ENCODE measurements at regions not wholly inside any gene's neighbourhood (a gene's known extent, or its start where the extent isn't known, plus 50 kb on each side); places are given as distances from the start of the nearest gene placed in this dataset.

DNA sequence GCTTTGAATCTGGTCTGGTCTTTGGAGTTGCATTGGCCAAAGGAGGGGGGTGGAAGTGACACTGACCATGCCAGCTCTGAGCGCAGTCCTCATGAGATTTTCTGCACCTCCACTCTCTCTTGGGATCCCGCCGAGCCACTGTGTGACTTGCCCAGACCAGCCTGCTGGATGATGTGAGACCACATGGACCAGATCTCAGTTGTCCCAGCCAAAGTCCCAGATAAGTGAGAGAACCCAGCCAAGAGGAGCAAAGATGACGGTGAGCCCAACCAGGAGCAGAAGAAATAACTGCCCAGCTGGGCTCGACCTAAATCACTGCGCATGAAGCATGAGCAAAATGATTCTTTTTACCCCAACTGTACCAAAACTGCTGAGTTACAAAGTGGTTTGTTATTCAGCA is 96.5 kb upstream of the ERCC4 start:
- Mint-ChIP-seq H3K27me3 (ENCODE audit: insufficient read depth, low read depth, poor library complexity) (peaks cover 2% of the 10 kb centered on the region), H3K27ac (no peak overlapping the region; the same call in 1 of the 2 replicates), H3K4me3 (no peak overlapping the region), H3K4me1 (no peaks in the 10 kb centered on the region), H3K36me3 (ENCODE audit: low read depth) (no peaks in the 10 kb centered on the region), H3K9me3 (peaks cover 5% of the 10 kb centered on the region; the same call in 2 of the 3 replicates)
- H3K27ac ChIP-seq (ENCODE audit: low read depth) = no peak overlapping the region
- TF ChIP-seq, protein P1, sequence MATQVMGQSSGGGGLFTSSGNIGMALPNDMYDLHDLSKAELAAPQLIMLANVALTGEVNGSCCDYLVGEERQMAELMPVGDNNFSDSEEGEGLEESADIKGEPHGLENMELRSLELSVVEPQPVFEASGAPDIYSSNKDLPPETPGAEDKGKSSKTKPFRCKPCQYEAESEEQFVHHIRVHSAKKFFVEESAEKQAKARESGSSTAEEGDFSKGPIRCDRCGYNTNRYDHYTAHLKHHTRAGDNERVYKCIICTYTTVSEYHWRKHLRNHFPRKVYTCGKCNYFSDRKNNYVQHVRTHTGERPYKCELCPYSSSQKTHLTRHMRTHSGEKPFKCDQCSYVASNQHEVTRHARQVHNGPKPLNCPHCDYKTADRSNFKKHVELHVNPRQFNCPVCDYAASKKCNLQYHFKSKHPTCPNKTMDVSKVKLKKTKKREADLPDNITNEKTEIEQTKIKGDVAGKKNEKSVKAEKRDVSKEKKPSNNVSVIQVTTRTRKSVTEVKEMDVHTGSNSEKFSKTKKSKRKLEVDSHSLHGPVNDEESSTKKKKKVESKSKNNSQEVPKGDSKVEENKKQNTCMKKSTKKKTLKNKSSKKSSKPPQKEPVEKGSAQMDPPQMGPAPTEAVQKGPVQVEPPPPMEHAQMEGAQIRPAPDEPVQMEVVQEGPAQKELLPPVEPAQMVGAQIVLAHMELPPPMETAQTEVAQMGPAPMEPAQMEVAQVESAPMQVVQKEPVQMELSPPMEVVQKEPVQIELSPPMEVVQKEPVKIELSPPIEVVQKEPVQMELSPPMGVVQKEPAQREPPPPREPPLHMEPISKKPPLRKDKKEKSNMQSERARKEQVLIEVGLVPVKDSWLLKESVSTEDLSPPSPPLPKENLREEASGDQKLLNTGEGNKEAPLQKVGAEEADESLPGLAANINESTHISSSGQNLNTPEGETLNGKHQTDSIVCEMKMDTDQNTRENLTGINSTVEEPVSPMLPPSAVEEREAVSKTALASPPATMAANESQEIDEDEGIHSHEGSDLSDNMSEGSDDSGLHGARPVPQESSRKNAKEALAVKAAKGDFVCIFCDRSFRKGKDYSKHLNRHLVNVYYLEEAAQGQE (IDR thresholded peaks at IDR 0.05; ENCODE audit: unreplicated experiment) = no peak
- TF ChIP-seq, protein P2, sequence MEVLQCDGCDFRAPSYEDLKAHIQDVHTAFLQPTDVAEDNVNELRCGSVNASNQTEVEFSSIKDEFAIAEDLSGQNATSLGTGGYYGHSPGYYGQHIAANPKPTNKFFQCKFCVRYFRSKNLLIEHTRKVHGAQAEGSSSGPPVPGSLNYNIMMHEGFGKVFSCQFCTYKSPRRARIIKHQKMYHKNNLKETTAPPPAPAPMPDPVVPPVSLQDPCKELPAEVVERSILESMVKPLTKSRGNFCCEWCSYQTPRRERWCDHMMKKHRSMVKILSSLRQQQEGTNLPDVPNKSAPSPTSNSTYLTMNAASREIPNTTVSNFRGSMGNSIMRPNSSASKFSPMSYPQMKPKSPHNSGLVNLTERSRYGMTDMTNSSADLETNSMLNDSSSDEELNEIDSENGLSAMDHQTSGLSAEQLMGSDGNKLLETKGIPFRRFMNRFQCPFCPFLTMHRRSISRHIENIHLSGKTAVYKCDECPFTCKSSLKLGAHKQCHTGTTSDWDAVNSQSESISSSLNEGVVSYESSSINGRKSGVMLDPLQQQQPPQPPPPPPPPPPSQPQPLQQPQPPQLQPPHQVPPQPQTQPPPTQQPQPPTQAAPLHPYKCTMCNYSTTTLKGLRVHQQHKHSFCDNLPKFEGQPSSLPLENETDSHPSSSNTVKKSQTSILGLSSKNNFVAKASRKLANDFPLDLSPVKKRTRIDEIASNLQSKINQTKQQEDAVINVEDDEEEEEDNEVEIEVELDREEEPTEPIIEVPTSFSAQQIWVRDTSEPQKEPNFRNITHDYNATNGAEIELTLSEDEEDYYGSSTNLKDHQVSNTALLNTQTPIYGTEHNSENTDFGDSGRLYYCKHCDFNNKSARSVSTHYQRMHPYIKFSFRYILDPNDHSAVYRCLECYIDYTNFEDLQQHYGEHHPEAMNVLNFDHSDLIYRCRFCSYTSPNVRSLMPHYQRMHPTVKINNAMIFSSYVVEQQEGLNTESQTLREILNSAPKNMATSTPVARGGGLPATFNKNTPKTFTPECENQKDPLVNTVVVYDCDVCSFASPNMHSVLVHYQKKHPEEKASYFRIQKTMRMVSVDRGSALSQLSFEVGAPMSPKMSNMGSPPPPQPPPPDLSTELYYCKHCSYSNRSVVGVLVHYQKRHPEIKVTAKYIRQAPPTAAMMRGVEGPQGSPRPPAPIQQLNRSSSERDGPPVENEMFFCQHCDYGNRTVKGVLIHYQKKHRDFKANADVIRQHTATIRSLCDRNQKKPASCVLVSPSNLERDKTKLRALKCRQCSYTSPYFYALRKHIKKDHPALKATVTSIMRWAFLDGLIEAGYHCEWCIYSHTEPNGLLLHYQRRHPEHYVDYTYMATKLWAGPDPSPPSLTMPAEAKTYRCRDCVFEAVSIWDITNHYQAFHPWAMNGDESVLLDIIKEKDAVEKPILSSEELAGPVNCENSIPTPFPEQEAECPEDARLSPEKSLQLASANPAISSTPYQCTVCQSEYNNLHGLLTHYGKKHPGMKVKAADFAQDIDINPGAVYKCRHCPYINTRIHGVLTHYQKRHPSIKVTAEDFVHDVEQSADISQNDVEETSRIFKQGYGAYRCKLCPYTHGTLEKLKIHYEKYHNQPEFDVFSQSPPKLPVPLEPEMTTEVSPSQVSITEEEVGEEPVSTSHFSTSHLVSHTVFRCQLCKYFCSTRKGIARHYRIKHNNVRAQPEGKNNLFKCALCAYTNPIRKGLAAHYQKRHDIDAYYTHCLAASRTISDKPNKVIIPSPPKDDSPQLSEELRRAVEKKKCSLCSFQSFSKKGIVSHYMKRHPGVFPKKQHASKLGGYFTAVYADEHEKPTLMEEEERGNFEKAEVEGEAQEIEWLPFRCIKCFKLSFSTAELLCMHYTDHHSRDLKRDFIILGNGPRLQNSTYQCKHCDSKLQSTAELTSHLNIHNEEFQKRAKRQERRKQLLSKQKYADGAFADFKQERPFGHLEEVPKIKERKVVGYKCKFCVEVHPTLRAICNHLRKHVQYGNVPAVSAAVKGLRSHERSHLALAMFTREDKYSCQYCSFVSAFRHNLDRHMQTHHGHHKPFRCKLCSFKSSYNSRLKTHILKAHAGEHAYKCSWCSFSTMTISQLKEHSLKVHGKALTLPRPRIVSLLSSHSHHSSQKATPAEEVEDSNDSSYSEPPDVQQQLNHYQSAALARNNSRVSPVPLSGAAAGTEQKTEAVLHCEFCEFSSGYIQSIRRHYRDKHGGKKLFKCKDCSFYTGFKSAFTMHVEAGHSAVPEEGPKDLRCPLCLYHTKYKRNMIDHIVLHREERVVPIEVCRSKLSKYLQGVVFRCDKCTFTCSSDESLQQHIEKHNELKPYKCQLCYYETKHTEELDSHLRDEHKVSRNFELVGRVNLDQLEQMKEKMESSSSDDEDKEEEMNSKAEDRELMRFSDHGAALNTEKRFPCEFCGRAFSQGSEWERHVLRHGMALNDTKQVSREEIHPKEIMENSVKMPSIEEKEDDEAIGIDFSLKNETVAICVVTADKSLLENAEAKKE (CRISPR knock-in tag; IDR thresholded peaks at IDR 0.05) = no peak
- TF ChIP-seq, protein P3, sequence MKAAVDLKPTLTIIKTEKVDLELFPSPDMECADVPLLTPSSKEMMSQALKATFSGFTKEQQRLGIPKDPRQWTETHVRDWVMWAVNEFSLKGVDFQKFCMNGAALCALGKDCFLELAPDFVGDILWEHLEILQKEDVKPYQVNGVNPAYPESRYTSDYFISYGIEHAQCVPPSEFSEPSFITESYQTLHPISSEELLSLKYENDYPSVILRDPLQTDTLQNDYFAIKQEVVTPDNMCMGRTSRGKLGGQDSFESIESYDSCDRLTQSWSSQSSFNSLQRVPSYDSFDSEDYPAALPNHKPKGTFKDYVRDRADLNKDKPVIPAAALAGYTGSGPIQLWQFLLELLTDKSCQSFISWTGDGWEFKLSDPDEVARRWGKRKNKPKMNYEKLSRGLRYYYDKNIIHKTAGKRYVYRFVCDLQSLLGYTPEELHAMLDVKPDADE (IDR thresholded peaks at IDR 0.05) = no peak
- TF ChIP-seq POLR2AphosphoS5 (IDR thresholded peaks at IDR 0.05; ENCODE audit: low read depth) (no peak), ZNF114 (CRISPR knock-in tag; IDR thresholded peaks at IDR 0.05) (no peak), EZH2phosphoT487 (IDR thresholded peaks at IDR 0.05; ENCODE audit: unreplicated experiment) (no peak), JUNB (IDR thresholded peaks at IDR 0.05; ENCODE audit: unreplicated experiment) (no peak), STAT1 (IDR thresholded peaks at IDR 0.05; ENCODE audit: unreplicated experiment) (no peak), EZH2 (IDR thresholded peaks at IDR 0.05; ENCODE audit: low read depth, unreplicated experiment) (no peak), CREB1 (CRISPR knock-in tag; IDR thresholded peaks at IDR 0.05; ENCODE audit: low read depth) (no peak), NANOG (IDR thresholded peaks at IDR 0.05; ENCODE audit: borderline replicate concordance) (no peak), ZNF331 (CRISPR knock-in tag; IDR thresholded peaks at IDR 0.05; ENCODE audit: low read depth) (no peak)
- TF ChIP-seq, protein P4, sequence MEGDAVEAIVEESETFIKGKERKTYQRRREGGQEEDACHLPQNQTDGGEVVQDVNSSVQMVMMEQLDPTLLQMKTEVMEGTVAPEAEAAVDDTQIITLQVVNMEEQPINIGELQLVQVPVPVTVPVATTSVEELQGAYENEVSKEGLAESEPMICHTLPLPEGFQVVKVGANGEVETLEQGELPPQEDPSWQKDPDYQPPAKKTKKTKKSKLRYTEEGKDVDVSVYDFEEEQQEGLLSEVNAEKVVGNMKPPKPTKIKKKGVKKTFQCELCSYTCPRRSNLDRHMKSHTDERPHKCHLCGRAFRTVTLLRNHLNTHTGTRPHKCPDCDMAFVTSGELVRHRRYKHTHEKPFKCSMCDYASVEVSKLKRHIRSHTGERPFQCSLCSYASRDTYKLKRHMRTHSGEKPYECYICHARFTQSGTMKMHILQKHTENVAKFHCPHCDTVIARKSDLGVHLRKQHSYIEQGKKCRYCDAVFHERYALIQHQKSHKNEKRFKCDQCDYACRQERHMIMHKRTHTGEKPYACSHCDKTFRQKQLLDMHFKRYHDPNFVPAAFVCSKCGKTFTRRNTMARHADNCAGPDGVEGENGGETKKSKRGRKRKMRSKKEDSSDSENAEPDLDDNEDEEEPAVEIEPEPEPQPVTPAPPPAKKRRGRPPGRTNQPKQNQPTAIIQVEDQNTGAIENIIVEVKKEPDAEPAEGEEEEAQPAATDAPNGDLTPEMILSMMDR (conservative IDR thresholded peaks at IDR 0.05; ENCODE audit: low read depth in 2 of 2) = no peak
- no peaks in the 10 kb centered on the region for H3K4me1 ChIP-seq (ENCODE audit: insufficient read depth)
- no peak for DNase-seq (ENCODE audit: low spot score)
- H3K27me3 ChIP-seq (ENCODE audit: insufficient read depth) = no peaks in the 10 kb centered on the region
- H3K79me2 ChIP-seq (replicated peaks; ENCODE audit: insufficient read depth) = no peaks in the 10 kb centered on the region
- H4K20me1 ChIP-seq (replicated peaks; ENCODE audit: insufficient read depth) = no peaks in the 10 kb centered on the region
- H3K4me3 ChIP-seq = no peak overlapping the region
- H3K36me3 ChIP-seq (ENCODE audit: insufficient read depth) = no peaks in the 10 kb centered on the region
- H2AFZ ChIP-seq = no peak overlapping the region
- H3F3A ChIP-seq (replicated peaks; ENCODE audit: low read depth) = no peaks in the 10 kb centered on the region
- no peak for ATAC-seq
- H3K9me2 ChIP-seq (ENCODE audit: insufficient read depth) = no peaks in the 10 kb centered on the region
- H3K4me2 ChIP-seq = no peak overlapping the region
